T-helper 2 cell treated with Interferon-gamma antibody and Interleukin-4, amounts not matched to agents 100 ng/mL and 5 ng/mL, for 36 hours (primary cell): ENCODE measurements at regions not wholly inside any gene's neighbourhood (a gene's known extent, or its start where the extent isn't known, plus 50 kb on each side); places are given as distances from the start of the nearest gene placed in this dataset.

ENCODE experiments used
- intact Hi-C: fragments of 100-400 bp; cut with micrococcal nuclease; formaldehyde crosslinking; loops from one replicate; pipeline ENCODE4 v1.15.1; 2023

DNA sequence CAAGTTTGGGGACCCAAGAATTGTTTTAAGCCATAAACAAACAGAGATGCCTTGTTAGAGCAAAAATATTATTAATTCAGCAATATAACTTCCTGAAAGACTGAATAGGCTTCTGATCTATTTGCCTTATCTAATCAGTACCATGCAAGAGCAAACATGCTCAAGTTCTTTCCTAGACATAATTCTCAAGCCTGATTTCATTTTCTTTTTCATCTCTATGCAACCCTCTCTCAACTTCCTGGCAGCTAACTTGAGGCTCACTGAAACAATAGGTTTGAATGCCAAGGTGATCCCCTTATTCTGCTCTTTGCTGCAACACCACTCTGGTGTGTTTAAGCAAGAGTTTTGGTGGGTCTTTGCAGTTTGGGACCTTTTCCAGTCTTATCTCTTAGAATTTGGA, 230.9 kb upstream of the CD96 start:
- intact Hi-C loops: loop anchor here (1.0 to 10.0 kb wide), 4 partner anchors 13 to 304 kb away; partner anchors contain the start of gene CD96

- intact Hi-C loops: loop anchor here (1.0 to 10.0 kb wide), 4 partner anchors 13 to 303 kb away; partner anchors contain the start of gene CD96
These were observed 230.2 kb upstream of the CD96 start for GRCh38 chr3:111311709-111312235.

DNA sequence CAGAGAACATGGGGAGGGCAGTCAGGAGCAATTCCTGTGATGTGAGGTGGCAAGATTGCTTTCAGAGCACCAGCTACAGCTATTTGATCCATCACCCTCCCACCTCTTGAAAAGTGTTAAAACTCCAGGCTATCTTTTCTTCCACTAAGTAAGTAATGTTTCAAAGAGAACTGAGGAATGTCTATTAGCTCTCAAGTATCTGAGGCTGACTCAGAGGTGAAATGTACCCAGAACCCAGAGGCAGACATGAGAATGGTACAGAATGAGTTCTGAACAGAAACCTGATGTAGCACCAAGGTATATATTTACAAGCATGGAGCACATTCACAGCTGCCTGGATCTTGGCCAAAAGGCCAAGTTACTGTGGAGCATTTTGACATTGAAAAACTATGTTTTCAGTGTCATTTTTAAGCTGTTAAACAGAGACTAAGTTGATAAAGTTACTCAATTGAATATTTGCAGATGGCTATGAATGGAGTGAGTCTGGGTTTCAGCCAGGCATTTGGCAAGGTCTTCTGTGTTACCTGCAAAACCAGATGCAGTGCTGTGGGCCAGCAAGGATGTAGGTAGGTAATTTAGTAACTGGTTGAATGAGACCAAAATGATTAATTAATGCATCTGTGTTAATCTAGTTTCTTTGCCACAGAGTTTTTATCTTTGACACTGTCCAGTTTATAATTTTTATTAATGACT, 227.7 kb upstream of the CD96 start:
- intact Hi-C loops: loop anchor here (10.0 kb wide), 1 partner anchor 300 kb away; no protein-coding TSS in a partner anchor

DNA sequence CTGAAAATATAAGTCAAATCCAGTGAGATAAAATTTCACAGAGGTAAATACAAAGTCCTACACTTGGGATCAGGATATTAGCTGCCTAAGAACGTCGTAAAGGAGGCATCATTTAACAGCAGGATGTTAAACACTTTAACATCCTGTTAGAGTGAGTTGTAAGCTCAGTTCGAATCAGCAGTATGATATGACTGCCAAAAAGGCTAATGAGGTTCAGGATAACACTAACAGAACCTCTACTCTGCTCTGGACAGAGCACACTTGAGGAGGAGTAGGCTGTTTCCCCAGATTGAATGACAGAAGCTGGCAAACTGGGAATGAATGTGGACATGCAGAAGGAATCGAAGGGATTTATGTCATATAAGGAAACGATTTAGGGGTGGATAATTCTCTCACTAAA, 227.1 kb upstream of the CD96 start:
- intact Hi-C loops: loop anchor here (10.0 kb wide), 1 partner anchor 300 kb away; no protein-coding TSS in a partner anchor

- intact Hi-C loops: loop anchor here (10.0 kb wide), 1 partner anchor 299 kb away; no protein-coding TSS in a partner anchor
These were observed 225.9 kb upstream of the CD96 start for GRCh38 chr3:111315930-111316587.

DNA sequence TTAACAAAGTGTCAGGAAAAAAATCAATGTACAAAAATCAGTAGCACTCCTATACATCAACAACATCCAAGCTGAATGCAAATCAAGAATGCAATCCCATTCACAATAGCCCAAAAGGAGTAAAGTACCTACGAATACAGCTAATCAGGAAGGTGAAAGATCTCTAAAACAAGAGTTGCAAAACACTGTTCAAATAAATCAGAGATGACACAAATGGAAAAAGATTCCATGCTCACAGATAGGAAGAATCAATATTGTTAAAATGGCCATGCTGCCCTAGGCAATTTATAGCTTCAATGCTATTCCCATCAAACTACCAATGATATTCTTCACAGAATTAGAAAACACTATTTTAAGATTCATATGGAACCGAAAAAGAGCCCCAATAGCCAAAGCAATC, 223.7 kb upstream of the CD96 start:
- intact Hi-C loops: loop anchor here (10.0 kb wide), 1 partner anchor 297 kb away; no protein-coding TSS in a partner anchor

DNA sequence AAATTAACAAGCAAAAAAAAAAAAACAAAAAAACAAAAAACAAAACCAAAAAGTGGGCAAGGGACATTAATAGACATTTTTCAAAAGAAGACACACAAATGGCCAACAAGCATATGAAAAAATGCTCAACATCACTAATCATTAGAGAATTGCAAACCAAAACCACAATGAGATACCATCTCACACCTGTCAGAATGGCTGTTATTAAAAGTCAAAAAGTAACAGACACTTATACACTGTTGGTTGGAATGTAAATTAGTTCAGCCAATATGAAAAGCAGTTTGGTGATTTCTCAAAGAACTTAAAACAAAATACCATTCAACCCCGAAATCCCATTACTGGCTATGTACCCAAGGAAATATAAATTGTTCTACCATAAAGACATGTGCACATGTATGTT, 222.4 kb upstream of the CD96 start:
- intact Hi-C loops: loop anchor here (10.0 kb wide), 1 partner anchor 295 kb away; no protein-coding TSS in a partner anchor

DNA sequence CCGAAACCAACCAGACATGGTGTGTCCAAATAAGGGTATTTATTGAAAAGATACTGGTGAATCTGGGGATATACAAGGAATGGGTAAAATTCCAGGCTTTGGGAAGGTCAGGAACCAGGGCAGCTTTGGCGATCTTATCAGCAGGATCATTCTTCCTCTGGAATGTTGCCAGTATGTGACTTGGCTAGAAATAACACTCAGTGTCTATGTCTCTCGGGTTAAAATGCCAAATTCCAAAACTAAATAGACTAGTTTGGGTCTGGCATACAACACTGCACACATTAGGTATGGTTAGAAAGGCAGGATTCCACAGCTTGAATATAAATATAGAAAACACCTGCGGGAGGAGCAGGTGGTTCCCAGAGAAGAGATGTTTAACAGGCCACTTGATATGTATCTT, 220.2 kb upstream of the CD96 start:
- intact Hi-C loops: no loop called here

DNA sequence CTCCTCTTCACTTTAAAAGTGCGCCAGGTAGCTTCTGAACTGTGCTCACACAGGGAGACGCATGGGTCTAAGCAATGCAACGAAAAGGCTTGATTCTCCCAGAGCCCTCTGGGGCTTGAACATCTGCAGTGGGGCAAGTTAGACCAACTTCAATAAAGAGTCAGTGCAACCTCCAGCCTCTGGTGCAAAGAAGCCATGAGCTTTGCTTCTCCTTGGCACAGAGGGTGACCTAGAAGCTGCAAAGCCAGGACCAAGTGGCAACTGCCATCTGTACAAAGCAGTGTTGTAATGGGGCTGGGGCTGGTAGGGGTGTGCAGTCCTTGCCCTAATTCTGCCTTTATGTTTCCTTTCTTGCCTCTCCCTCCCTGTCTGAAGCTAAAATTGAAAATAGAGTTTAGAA, 219.0 kb upstream of the CD96 start:
- intact Hi-C loops: no loop called here

DNA sequence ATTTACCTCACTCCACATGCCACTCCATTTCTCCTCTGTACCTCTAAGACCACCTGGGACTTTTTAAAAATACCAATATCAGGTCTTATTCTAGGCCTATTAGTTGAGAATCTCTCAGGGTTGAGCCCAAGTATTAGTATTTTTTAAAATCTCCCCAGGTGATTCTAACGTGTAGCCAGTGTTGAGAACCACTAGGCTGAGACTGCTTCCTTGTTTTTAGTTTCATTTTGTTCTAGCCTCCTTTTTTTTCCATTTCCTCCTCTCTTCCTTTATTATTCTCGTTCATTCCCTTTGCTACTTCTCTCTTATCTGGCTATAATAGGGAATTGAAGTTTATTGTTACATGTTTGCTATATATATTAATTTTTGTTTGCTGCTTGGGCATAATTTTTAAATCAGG, 217.8 kb upstream of the CD96 start:
- intact Hi-C loops: loop anchor here (1.0 kb wide), 1 partner anchor 13 kb away; no protein-coding TSS in a partner anchor

GRCh38 chr3:111324645-111325044, 217.4 kb upstream of the CD96 start:
- intact Hi-C loops: loop anchor here (1.0 kb wide), 1 partner anchor 13 kb away; no protein-coding TSS in a partner anchor

DNA sequence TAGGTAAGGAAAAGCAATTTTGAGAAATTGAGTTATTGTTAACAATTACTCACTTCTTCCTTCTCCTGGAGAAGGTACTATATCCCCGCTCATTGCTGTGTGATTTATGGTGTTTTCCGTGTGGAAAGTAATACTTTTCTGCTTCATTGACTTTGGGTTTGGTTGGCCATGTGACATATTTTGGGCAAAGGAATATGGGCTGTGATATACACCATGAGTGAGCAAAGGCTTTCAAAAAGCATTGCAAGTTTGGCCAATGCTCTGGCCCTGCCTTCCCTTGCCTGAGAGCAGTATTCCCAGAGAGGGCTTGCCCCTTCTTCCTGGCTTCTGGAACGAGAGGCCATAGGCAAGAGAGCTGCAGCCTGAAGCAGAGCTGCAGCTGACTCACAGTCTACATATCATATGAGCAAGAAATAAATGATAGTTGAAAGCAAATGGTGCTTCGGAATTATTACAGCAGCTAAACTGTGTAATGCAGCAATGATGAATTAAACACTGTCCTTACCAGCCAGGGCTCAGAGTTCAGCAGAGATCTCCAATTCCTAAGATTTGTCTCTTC, 216.8 kb upstream of the CD96 start:
- intact Hi-C loops: no loop called here

DNA sequence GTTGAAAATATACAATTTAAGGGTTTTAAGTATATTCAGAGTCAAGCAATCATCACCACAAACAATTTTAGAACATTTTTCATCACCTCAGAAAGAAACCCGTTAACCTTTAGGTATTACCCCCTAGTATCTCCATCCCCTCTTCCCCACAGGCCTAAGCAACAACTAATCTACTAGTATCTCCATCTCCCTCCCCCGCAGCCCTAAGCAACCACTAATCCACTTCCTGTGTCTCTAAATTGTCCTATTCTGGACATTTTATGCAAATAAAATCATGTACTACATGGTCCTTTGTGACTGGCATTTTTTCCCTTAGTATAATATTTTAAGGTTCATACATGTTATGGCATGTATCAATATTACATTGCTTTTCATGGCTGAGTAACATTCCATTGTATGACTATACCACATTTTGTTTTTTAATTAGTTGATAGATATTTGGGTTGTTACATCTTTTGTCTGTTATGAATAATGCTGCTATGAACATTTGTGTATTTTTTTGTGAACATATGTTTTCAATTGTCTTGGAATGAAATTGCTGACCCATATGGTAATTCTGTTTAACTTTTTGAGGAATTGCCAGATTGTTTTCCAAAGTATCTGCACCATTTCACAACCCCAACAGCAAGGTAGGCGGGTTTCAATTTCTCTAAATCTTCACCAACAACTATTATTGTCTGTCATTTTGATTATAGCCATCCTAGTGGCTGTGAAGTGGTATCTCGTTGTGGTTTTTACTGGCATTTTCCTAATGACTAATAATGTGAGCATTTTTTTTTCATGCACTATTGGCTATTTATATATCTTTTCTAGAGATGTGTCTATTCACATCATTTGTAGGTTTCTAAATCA, 215.6 kb upstream of the CD96 start:
- intact Hi-C loops: no loop called here

- intact Hi-C loops: loop anchor here (10.0 kb wide), 1 partner anchor 1017 kb away; no protein-coding TSS in a partner anchor
These were observed 210.7 kb upstream of the CD96 start for GRCh38 chr3:111331306-111331705.

- intact Hi-C loops: loop anchor here (10.0 kb wide), 1 partner anchor 1017 kb away; no protein-coding TSS in a partner anchor
These were observed 210.1 kb upstream of the CD96 start for GRCh38 chr3:111331912-111332311.

- intact Hi-C loops: loop anchor here (10.0 kb wide), 1 partner anchor 1018 kb away; no protein-coding TSS in a partner anchor
These were observed 209.4 kb upstream of the CD96 start for GRCh38 chr3:111332488-111333080.

- intact Hi-C loops: loop anchor here (10.0 kb wide), 1 partner anchor 1019 kb away; no protein-coding TSS in a partner anchor
These were observed 208.4 kb upstream of the CD96 start for GRCh38 chr3:111333642-111334041.

- intact Hi-C loops: loop anchor here (5.0 to 10.0 kb wide), 2 partner anchors 263 to 1021 kb away; partner anchors contain the start of gene NECTIN3
These were observed 206.3 kb upstream of the CD96 start for GRCh38 chr3:111335512-111336303.

- intact Hi-C loops: loop anchor here (5.0 to 10.0 kb wide), 2 partner anchors 264 to 1022 kb away; partner anchors contain the start of gene NECTIN3
These were observed 205.5 kb upstream of the CD96 start for GRCh38 chr3:111336511-111336910.
